Activated CD8-positive, alpha-beta T cell treated with anti-CD3 and anti-CD28 coated beads for 36 hours (primary cell): ENCODE measurements at regions not wholly inside any gene's neighbourhood (a gene's known extent, or its start where the extent isn't known, plus 50 kb on each side); places are given as distances from the start of the nearest gene placed in this dataset.

Experiments used
- ATAC-seq: fragments of 200-7000 bp; cut with Tn5 transposase; one replicate; pipeline ENCODE4 v1.10.0; 2021; ENCODE audit warnings: mild to moderate bottlenecking, moderate library complexity
- CTCF ChIA-PET: fragments of 350-600 bp; sonication (Branson Sonifier 250); formaldehyde crosslinking; loops from one replicate; lab custom pipeline; 2021; ENCODE audit warnings: antibody characterized with exemption; lab: Charles Lee
- POLR2A ChIA-PET: fragments of 350-600 bp; sonication (Branson Sonifier 250); formaldehyde crosslinking; loops from one replicate; lab custom pipeline; 2021; ENCODE audit warnings: antibody characterized with exemption; lab: Charles Lee
- DNase-seq: peaks from one replicate; pipeline ENCODE4 v3.0.0-alpha.2; 2020
- H3K27ac Mint-ChIP-seq: one replicate; pipeline ENCODE4 v1.8.0; 2021; ENCODE audit warnings: mild to moderate bottlenecking, mixed read lengths
- H3K27me3 Mint-ChIP-seq: one replicate; pipeline ENCODE4 v1.8.0; 2021; ENCODE audit warnings: mixed read lengths
- H3K36me3 Mint-ChIP-seq: one replicate; pipeline ENCODE4 v1.8.0; 2021; ENCODE audit warnings: low read depth, mixed read lengths
- H3K4me1 Mint-ChIP-seq: one replicate; pipeline ENCODE4 v1.8.0; 2021; ENCODE audit warnings: low read depth, mixed read lengths
- H3K4me3 Mint-ChIP-seq: one replicate; pipeline ENCODE4 v1.8.0; 2021; ENCODE audit warnings: mild to moderate bottlenecking, moderate library complexity, mixed read lengths
- H3K9me3 Mint-ChIP-seq: one replicate; pipeline ENCODE4 v1.8.0; 2021; ENCODE audit warnings: mixed read lengths
- CTCF ChIP-seq: fragments of 200-600 bp; IDR thresholded peaks from one replicate; pipeline ENCODE4 v1.8.0; 2022; ENCODE audit warnings: antibody characterized with exemption, mild to moderate bottlenecking
- intact Hi-C: fragments of 100-400 bp; cut with micrococcal nuclease; formaldehyde crosslinking; loops from one replicate; pipeline ENCODE4 v1.10.0; 2022

- H3K4me1 Mint-ChIP-seq = peaks cover 2% of the 10 kb centered on the region
- H3K4me3 Mint-ChIP-seq = no peak overlapping the region
- DNase-seq = no peak
- H3K36me3 Mint-ChIP-seq = no peaks in the 10 kb centered on the region
- ATAC-seq = no peak
- H3K9me3 Mint-ChIP-seq = no peaks in the 10 kb centered on the region
- H3K27me3 Mint-ChIP-seq = peaks cover 2% of the 10 kb centered on the region
- intact Hi-C loops = no loop called here
- TF ChIP-seq CTCF = no peak
- POLR2A ChIA-PET = interaction anchor here (1.2 to 1.3 kb wide), 2 partner anchors 15 to 150 kb away, joined by 3 read pairs; no protein-coding TSS in a partner anchor
- CTCF ChIA-PET = interaction anchor here (1.3 to 9.4 kb wide), 7 partner anchors 7 to 575 kb away, joined by 3 to 81 read pairs (median 7); no protein-coding TSS in a partner anchor
- no peak overlapping the region for H3K27ac Mint-ChIP-seq
Measured at GRCh38 chr1:67540025-67540732, 110.0 kb upstream of the SERBP1 start.

GRCh38 chr1:67540733-67541125, 110.5 kb upstream of the SERBP1 start:
- H3K9me3 Mint-ChIP-seq = no peaks in the 10 kb centered on the region
- H3K27ac Mint-ChIP-seq = no peak overlapping the region
- no peak for ATAC-seq
- no peak for TF ChIP-seq CTCF
- intact Hi-C loops = no loop called here
- H3K4me1 Mint-ChIP-seq = no peaks in the 10 kb centered on the region
- ChIA-PET POLR2A (interaction anchor here (1.2 kb wide), 1 partner anchor 150 kb away, joined by 3 read pairs; no protein-coding TSS in a partner anchor), CTCF (interaction anchor here (1.6 to 9.4 kb wide), 5 partner anchors 8 to 226 kb away, joined by 4 to 81 read pairs (median 7); no protein-coding TSS in a partner anchor)
- no peaks in the 10 kb centered on the region for H3K27me3 Mint-ChIP-seq
- H3K4me3 Mint-ChIP-seq = no peak overlapping the region
- DNase-seq = no peak
- H3K36me3 Mint-ChIP-seq = no peaks in the 10 kb centered on the region

- CTCF ChIA-PET = interaction anchor here (0.6 to 9.4 kb wide), 2 partner anchors 217 to 223 kb away, joined by 4 to 81 read pairs; no protein-coding TSS in a partner anchor
- Mint-ChIP-seq H3K27me3 (no peaks in the 10 kb centered on the region), H3K4me1 (no peaks in the 10 kb centered on the region), H3K27ac (no peak overlapping the region), H3K4me3 (no peak overlapping the region), H3K36me3 (no peaks in the 10 kb centered on the region), H3K9me3 (no peaks in the 10 kb centered on the region)
- intact Hi-C loops = no loop called here
- TF ChIP-seq CTCF = no peak
- ATAC-seq (no peak), DNase-seq (no peak)
- POLR2A ChIA-PET = no interaction called here
Measured at GRCh38 chr1:67542747-67543146, 112.5 kb upstream of the SERBP1 start.

- DNase-seq (no peak), ATAC-seq (no peak)
- Mint-ChIP-seq H3K4me3 (no peak overlapping the region), H3K4me1 (no peaks in the 10 kb centered on the region), H3K9me3 (no peaks in the 10 kb centered on the region), H3K27me3 (no peaks in the 10 kb centered on the region), H3K27ac (no peak overlapping the region), H3K36me3 (no peaks in the 10 kb centered on the region)
- ChIA-PET CTCF (interaction anchor here (0.7 to 3.7 kb wide), 7 partner anchors 9 to 227 kb away, joined by 3 to 16 read pairs (median 4); no protein-coding TSS in a partner anchor), POLR2A (no interaction called here)
- intact Hi-C loops = no loop called here
- no peak for TF ChIP-seq CTCF
Measured at GRCh38 chr1:67544921-67545320, 114.7 kb upstream of the SERBP1 start.

- CTCF ChIA-PET = interaction anchor here (0.7 to 3.7 kb wide), 6 partner anchors 10 to 226 kb away, joined by 3 to 16 read pairs (median 4); no protein-coding TSS in a partner anchor
- no peak overlapping the region for H3K4me3 Mint-ChIP-seq
- H3K27me3 Mint-ChIP-seq = no peaks in the 10 kb centered on the region
- H3K9me3 Mint-ChIP-seq = no peaks in the 10 kb centered on the region
- intact Hi-C loops = no loop called here
- H3K4me1 Mint-ChIP-seq = no peaks in the 10 kb centered on the region
- POLR2A ChIA-PET = no interaction called here
- H3K27ac Mint-ChIP-seq = no peak overlapping the region
- ATAC-seq (no peak), DNase-seq (no peak)
- no peak for TF ChIP-seq CTCF
- no peaks in the 10 kb centered on the region for H3K36me3 Mint-ChIP-seq
Measured at GRCh38 chr1:67545364-67545763, 115.2 kb upstream of the SERBP1 start.
